T-cell (primary cell): ENCODE measurements at regions not wholly inside any gene's neighbourhood (a gene's known extent, or its start where the extent isn't known, plus 50 kb on each side); places are given as distances from the start of the nearest gene placed in this dataset.

ENCODE experiments used
- ATAC-seq, 4 experiments: fragments of 200-7000 bp in 3 of 4; fragments of 150-1000 bp in 1 of 4; cut with Tn5 transposase; replicated peaks in 1 of 4; 1 replicate in 3 of 4; 2 replicates in 1 of 4; pipeline ENCODE4 v1.10.0; 2021; ENCODE audit warnings: moderate library complexity in 3 of 4, mild to moderate bottlenecking in 2 of 4, moderate number of reproducible peaks in 1 of 4
- CTCF ChIA-PET, 2 donors: fragments of 300-600 bp; sonication (Branson Sonifier 250); formaldehyde crosslinking; loops; one replicate each; lab custom pipeline; 2022; ENCODE audit warnings: antibody characterized with exemption in 2 of 2; lab: Charles Lee
- POLR2A ChIA-PET, 2 donors: fragments of 300-600 bp; sonication (Branson Sonifier 250); formaldehyde crosslinking; loops; one replicate each; lab custom pipeline; 2022; ENCODE audit warnings: antibody characterized with exemption in 2 of 2; lab: Charles Lee
- DNase-seq, 35 experiments: peaks; one replicate each; pipeline versions ENCODE4 v3.0.0 to v3.0.0-alpha.2; 2013 to 2023
- H3K27ac ChIP-seq: one replicate; pipeline ENCODE4 v1.5.1; 2013; ENCODE audit warnings: low read length
- H3K27me3 ChIP-seq, 2 experiments: replicated peaks in 1 of 2; 1 replicate in 1 of 2; 2 replicates in 1 of 2; pipeline versions ENCODE4 v1.6.1 to v1.7.0; 2013; ENCODE audit warnings: low read length in 1 of 2, mixed read lengths in 1 of 2; ENCODE audit not compliant: control insufficient read depth in 2 of 2, insufficient read depth in 2 of 2; ENCODE audit errors: extremely low read depth in 1 of 2
- H3K36me3 ChIP-seq, 2 donors: 1 replicate in 1 of 2; 2 replicates in 1 of 2; pipeline versions ENCODE4 v1.6.1 to v1.7.0; 2013; ENCODE audit warnings: low read length in 1 of 2; ENCODE audit not compliant: control insufficient read depth in 2 of 2, insufficient read depth in 1 of 2; ENCODE audit errors: extremely low read depth in 1 of 2
- H3K4me1 ChIP-seq, 2 experiments: 1 replicate in 1 of 2; 2 replicates in 1 of 2; pipeline versions ENCODE4 v1.6.1 to v1.7.0; 2013; ENCODE audit warnings: low read length in 2 of 2, mixed read lengths in 1 of 2; ENCODE audit not compliant: insufficient read depth in 2 of 2, control insufficient read depth in 1 of 2; ENCODE audit errors: extremely low read depth in 1 of 2
- H3K4me3 ChIP-seq, 2 donors: 1 replicate in 1 of 2; 2 replicates in 1 of 2; pipeline versions ENCODE4 v1.5.1 to v1.7.0; 2013; ENCODE audit warnings: mild to moderate bottlenecking in 2 of 2, low read length in 1 of 2, moderate library complexity in 1 of 2; ENCODE audit not compliant: control insufficient read depth in 1 of 2; ENCODE audit errors: extremely low read depth in 1 of 2
- H3K9me3 ChIP-seq: 2 replicates; pipeline ENCODE4 v1.7.0; 2013
- H3K27ac Mint-ChIP-seq, 2 donors: one replicate each; pipeline ENCODE4 v1.8.0; 2020 to 2021; ENCODE audit warnings: mild to moderate bottlenecking in 2 of 2, mixed read lengths in 2 of 2
- H3K27me3 Mint-ChIP-seq, 2 donors: one replicate each; pipeline ENCODE4 v1.8.0; 2021 to 2022; ENCODE audit warnings: mixed read lengths in 2 of 2
- H3K36me3 Mint-ChIP-seq: one replicate; pipeline ENCODE4 v1.8.0; 2021; ENCODE audit warnings: mixed read lengths
- H3K4me1 Mint-ChIP-seq, 3 donors: one replicate each; pipeline ENCODE4 v1.8.0; 2020 to 2022; ENCODE audit warnings: mixed read lengths in 3 of 3, mild to moderate bottlenecking in 1 of 3
- H3K4me3 Mint-ChIP-seq, 3 donors: one replicate each; pipeline ENCODE4 v1.8.0; 2020 to 2022; ENCODE audit warnings: mild to moderate bottlenecking in 3 of 3, mixed read lengths in 3 of 3, moderate library complexity in 3 of 3
- H3K9me3 Mint-ChIP-seq, 3 donors: one replicate each; pipeline ENCODE4 v1.8.0; 2020 to 2022; ENCODE audit warnings: mixed read lengths in 3 of 3
- whole genome bisulfite sequencing: methylation state at CpG from one replicate; pipeline ENCODE4 v1.1.5; 2013; ENCODE audit warnings: missing lambda C conversion rate; ENCODE audit not compliant: insufficient coverage; 5-methylcytosine and 5-hydroxymethylcytosine counted together

DNA sequence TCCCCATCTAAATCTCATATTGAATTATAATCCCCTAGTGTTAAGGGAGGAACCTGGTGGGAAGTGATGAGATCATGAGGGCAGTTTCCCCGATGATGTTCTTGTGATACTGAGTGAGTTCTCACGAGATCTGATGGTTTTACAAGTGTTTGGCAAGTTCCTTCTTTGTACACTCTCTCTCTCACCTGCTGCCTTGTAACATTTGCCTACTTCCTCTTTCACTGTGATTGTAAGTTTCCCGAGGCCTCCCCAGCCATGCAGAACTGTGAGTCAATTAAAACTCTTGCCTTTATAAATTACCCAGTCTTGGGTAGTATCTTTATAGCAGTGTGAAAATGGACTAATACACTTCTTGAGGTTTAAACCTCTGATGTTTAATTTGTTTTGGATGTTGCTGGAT is 177.5 kb downstream of the CD8B2 start:
- H3K27ac ChIP-seq, result no peak overlapping the region
- DNase-seq (no peak), ATAC-seq (no peak)
- no peaks in the 10 kb centered on the region for H3K36me3 ChIP-seq
- no peak overlapping the region for H3K27ac Mint-ChIP-seq
- no CpG with 5 or more reads among the region's 3 CpGs for WGBS
- peaks cover 0 to 5% of the 10 kb centered on the region in 2 experiments for H3K27me3 ChIP-seq
- H3K4me3 ChIP-seq, result no peak overlapping the region
- no peaks in the 10 kb centered on the region for H3K36me3 Mint-ChIP-seq
- no peaks in the 10 kb centered on the region for H3K4me1 ChIP-seq
- no peak overlapping the region for H3K4me3 Mint-ChIP-seq
- POLR2A ChIA-PET, result no interaction called here
- no peaks in the 10 kb centered on the region for H3K4me1 Mint-ChIP-seq
- CTCF ChIA-PET, result no interaction called here
- no peaks in the 10 kb centered on the region for H3K9me3 ChIP-seq
- peaks cover 7 to 24% of the 10 kb centered on the region in 2 donors for H3K27me3 Mint-ChIP-seq
- H3K9me3 Mint-ChIP-seq, result peaks cover 0 to 4% (median 0%) of the 10 kb centered on the region in 3 donors

DNA sequence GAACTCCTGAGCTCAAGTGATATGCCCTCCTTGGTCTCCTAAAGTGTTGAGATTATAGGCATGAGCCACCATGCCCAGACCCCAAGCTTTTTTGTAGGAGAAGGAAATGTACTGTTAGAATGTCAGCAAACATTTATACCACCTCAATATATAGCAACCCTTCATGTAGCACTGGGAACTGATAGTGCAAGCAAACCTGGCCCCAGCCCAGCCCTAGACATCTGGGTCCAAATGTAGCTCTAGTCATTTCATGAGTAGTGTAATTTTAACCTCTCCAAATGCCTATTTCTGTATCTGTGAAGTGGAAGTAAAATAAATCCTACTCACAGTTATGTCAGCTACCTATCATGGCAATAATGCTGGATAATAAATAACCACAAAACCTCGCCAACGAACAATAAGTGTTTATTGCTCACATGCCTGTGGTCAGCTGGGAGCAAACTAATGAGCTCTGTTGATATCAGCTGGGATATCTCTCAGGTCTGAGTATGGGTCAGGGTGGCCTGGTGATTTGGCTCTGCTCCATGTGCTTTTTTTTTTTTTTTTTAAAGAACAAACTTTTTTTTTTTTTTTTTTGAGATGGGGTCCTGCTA is 180.4 kb downstream of the CD8B2 start:
- Mint-ChIP-seq H3K36me3 (no peaks in the 10 kb centered on the region), H3K4me3 (no peak overlapping the region), H3K27me3 (peaks cover 7 to 22% of the 10 kb centered on the region in 2 donors), H3K4me1 (no peaks in the 10 kb centered on the region), H3K9me3 (peaks cover 0 to 13% (median 8%) of the 10 kb centered on the region in 3 donors), H3K27ac (no peak overlapping the region)
- Histone ChIP-seq H3K9me3 (no peaks in the 10 kb centered on the region), H3K4me3 (no peak overlapping the region), H3K4me1 (no peaks in the 10 kb centered on the region), H3K36me3 (no peaks in the 10 kb centered on the region), H3K27ac (no peak overlapping the region), H3K27me3 (peaks cover 0 to 5% of the 10 kb centered on the region in 2 experiments)
- WGBS, result no CpG with 5 or more reads among the region's 2 CpGs
- ATAC-seq (no peak), DNase-seq (no peak)
- CTCF ChIA-PET, result no interaction called here
- POLR2A ChIA-PET, result no interaction called here

DNA sequence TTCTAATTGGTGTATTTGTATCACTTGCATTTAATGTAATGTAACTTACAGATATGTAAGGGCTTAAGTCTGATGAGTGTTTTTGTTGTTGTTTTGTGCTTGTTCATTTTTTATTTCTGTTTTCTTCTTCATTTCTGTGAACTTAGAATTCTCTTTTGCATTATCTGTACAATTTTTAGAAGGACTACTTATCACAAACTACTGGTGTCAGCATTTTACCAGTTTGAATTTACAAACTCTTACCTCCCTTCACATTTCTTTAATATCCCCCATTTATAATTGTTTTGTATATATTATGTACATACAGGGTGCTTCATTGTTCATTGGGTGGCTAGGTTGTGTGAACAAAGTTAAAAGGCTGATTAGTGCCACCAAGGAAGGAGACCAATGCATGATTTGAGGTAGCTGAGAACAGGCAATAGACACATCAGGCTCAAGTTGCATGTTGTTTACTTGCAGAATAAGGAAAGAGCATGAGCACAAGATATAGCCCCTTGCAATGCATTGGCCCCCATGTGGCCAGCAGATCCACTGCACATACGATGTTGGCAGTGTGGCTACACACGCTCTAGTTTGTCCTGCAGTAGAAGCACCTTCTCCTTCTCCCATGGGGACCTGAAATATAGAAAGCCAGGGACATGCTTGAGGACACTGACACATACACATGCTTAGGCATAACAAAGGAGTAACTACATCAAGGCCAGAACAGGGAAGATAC is 198.2 kb downstream of the CD8B2 start:
- Histone ChIP-seq H3K27me3 (no peaks in the 10 kb centered on the region), H3K4me3 (no peak overlapping the region), H3K4me1 (no peaks in the 10 kb centered on the region), H3K27ac (no peak overlapping the region), H3K36me3 (no peaks in the 10 kb centered on the region), H3K9me3 (no peaks in the 10 kb centered on the region)
- WGBS, result no CpG with 5 or more reads among the region's 2 CpGs
- H3K4me1 Mint-ChIP-seq, result no peaks in the 10 kb centered on the region
- no peaks in the 10 kb centered on the region for H3K36me3 Mint-ChIP-seq
- peaks cover 19 to 28% of the 10 kb centered on the region in 2 donors for H3K27me3 Mint-ChIP-seq
- no peak overlapping the region for H3K4me3 Mint-ChIP-seq
- DNase-seq (no peak), ATAC-seq (no peak)
- CTCF ChIA-PET, result no interaction called here
- peaks cover 6 to 7% (median 7%) of the 10 kb centered on the region in 3 donors for H3K9me3 Mint-ChIP-seq
- H3K27ac Mint-ChIP-seq, result no peak overlapping the region
- POLR2A ChIA-PET, result no interaction called here

DNA sequence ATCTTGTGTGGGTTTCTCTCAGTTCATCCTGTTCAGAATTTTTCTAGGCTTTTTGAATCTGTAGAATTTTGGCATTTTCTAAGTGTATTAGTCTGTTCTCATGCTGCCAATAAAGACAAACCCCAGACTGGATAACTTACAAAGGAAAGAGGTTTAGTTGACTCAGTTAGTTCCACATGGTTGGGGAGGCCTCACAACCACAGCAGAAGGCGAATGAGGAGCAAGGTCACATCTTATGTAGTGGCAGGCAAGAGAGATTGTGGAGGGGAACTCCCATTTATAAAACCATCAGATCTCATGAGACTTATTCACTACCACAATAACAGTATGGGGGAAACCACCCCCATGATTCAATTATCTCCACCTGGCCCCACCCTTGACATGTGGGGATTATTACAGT is 199.2 kb downstream of the ST6GAL2 start:
- no peak overlapping the region for H3K27ac Mint-ChIP-seq
- Histone ChIP-seq H3K9me3 (no peaks in the 10 kb centered on the region), H3K27ac (no peak overlapping the region), H3K4me1 (no peaks in the 10 kb centered on the region), H3K36me3 (no peaks in the 10 kb centered on the region), H3K27me3 (no peaks in the 10 kb centered on the region), H3K4me3 (no peak overlapping the region)
- peaks cover 6 to 7% (median 7%) of the 10 kb centered on the region in 3 donors for H3K9me3 Mint-ChIP-seq
- WGBS, result no CpG with 5 or more reads among the region's 1 CpG
- H3K4me3 Mint-ChIP-seq, result no peak overlapping the region
- POLR2A ChIA-PET, result no interaction called here
- ATAC-seq, result no peak
- H3K27me3 Mint-ChIP-seq, result peaks cover 19 to 28% of the 10 kb centered on the region in 2 donors
- no peaks in the 10 kb centered on the region for H3K36me3 Mint-ChIP-seq
- no peaks in the 10 kb centered on the region for H3K4me1 Mint-ChIP-seq
- no peak for DNase-seq
- CTCF ChIA-PET, result no interaction called here

DNA sequence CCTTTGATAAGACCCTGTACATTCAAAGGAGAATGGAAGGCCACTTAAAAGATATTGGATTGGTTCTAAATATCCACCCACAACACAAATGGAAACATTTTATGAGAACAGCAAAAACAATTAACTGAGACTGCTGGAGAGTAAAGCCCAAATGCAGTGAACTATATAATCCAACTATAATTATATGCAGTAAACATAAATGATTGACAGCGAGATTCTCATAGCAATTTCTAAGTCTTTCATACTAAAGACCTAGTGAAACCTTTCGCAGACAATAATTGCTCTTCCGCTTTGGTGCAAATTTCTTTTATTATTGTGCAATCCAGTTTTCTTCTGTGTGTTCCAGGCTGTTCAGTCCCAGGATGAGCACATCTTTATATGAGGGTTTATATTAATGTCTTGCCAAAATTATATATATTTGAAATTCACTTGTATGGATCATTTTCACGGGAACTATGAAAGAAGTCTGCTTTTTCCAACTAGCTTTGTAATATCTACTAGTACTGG is 190.9 kb downstream of the ST6GAL2 start:
- Histone ChIP-seq H3K9me3 (no peaks in the 10 kb centered on the region), H3K4me1 (no peaks in the 10 kb centered on the region), H3K27me3 (no peaks in the 10 kb centered on the region), H3K27ac (no peak overlapping the region), H3K4me3 (no peak overlapping the region), H3K36me3 (no peaks in the 10 kb centered on the region)
- ChIA-PET CTCF (no interaction called here), POLR2A (no interaction called here)
- Mint-ChIP-seq H3K27ac (no peak overlapping the region), H3K27me3 (peaks cover 0 to 1% of the 10 kb centered on the region in 2 donors), H3K9me3 (no peaks in the 10 kb centered on the region), H3K4me3 (no peak overlapping the region), H3K36me3 (no peaks in the 10 kb centered on the region), H3K4me1 (no peaks in the 10 kb centered on the region)
- ATAC-seq, result no peak
- no peak for DNase-seq
- WGBS, result no CpG with 5 or more reads among the region's 4 CpGs

DNA sequence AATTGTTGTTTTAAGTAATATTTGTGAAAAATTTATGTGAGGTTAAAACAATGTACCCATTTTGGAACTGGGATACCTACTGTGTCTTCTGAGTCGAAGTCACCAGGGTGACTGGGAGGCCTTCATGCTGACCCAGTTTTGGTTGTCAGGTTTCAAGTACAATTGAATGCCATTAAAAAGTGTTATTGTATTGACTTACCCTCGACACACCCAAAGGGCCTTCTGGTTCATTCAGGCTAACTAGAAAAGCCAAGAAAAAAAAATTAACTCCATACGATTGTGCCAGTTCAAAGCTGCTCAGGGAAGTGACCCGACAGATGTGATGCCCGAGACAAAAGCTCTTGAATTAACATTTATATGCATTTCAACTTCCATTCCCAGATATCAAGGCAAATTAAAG is 190.0 kb downstream of the ST6GAL2 start:
- Mint-ChIP-seq H3K4me1 (no peaks in the 10 kb centered on the region), H3K27me3 (no peaks in the 10 kb centered on the region), H3K4me3 (no peak overlapping the region), H3K36me3 (no peaks in the 10 kb centered on the region), H3K9me3 (no peaks in the 10 kb centered on the region), H3K27ac (no peak overlapping the region)
- H3K4me1 ChIP-seq, result no peaks in the 10 kb centered on the region
- ATAC-seq (no peak), DNase-seq (no peak)
- no peaks in the 10 kb centered on the region for H3K36me3 ChIP-seq
- H3K9me3 ChIP-seq, result no peaks in the 10 kb centered on the region
- ChIA-PET CTCF (no interaction called here), POLR2A (no interaction called here)
- WGBS, result 100% methylated on average over 1 of the region's 5 CpGs
- H3K27ac ChIP-seq, result no peak overlapping the region
- no peak overlapping the region for H3K4me3 ChIP-seq
- no peaks in the 10 kb centered on the region for H3K27me3 ChIP-seq
